Ovary (tissue), 3 donors: ENCODE measurements at regions not wholly inside any gene's neighbourhood (a gene's known extent, or its start where the extent isn't known, plus 50 kb on each side); places are given as distances from the start of the nearest gene placed in this dataset.

ENCODE experiments used
- POLR2A ChIP-seq: fragments of 450-650 bp; IDR thresholded peaks from one replicate; pipeline ENCODE4 v1.6.1; 2017; ENCODE audit warnings: antibody characterized with exemption, mild to moderate bottlenecking, moderate library complexity
- TF ChIP-seq, protein P1 (sequence below), 3 donors: fragments of 450-650 bp in 2 of 3; fragments of 200-600 bp in 1 of 3; IDR thresholded peaks; one replicate each; pipeline versions ENCODE4 v1.5.1 to v1.8.0; 2016 to 2022; ENCODE audit warnings: antibody characterized with exemption in 3 of 3, mild to moderate bottlenecking in 1 of 3
- donor health status: DM: no; HTN: no; CAD: no.

DNA sequence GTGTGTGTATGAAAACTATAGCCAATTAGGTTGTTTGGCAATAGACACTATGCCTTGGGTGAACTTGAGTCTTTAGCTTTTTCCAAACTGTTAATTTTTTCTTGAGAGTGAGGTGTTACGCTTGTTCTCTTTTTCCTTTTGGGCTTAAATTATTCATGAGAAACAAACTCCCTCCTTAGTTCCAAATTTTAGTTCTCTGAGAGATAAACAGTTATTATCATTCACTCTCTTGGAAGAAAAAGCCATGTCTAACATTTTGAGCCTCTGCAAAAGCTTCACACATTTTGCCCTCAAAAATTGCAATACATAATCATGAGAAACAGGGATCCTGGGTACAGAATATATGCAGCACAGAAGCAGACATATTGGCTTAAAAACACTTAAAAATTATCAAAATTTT lies 1353.9 kb upstream of the MAP3K7 start:
- TF ChIP-seq, protein P1, sequence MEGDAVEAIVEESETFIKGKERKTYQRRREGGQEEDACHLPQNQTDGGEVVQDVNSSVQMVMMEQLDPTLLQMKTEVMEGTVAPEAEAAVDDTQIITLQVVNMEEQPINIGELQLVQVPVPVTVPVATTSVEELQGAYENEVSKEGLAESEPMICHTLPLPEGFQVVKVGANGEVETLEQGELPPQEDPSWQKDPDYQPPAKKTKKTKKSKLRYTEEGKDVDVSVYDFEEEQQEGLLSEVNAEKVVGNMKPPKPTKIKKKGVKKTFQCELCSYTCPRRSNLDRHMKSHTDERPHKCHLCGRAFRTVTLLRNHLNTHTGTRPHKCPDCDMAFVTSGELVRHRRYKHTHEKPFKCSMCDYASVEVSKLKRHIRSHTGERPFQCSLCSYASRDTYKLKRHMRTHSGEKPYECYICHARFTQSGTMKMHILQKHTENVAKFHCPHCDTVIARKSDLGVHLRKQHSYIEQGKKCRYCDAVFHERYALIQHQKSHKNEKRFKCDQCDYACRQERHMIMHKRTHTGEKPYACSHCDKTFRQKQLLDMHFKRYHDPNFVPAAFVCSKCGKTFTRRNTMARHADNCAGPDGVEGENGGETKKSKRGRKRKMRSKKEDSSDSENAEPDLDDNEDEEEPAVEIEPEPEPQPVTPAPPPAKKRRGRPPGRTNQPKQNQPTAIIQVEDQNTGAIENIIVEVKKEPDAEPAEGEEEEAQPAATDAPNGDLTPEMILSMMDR (IDR thresholded peaks at IDR 0.05) = no peak
- TF ChIP-seq POLR2A = no peak
